Fibroblast of skin of left biceps (primary cell): ENCODE measurements at regions not wholly inside any gene's neighbourhood (a gene's known extent, or its start where the extent isn't known, plus 50 kb on each side); places are given as distances from the start of the nearest gene placed in this dataset.
"Not testable (repeated sequence)": the region's sequence is repeated elsewhere in the genome, so short reads cannot be mapped to it uniquely, and the experiment has no call there.

Source experiments
- DNase-seq, 2 experiments: peaks; one replicate each; pipeline ENCODE4 v3.0.0-alpha.2; 2013; ENCODE audit warnings: low read depth in 2 of 2

DNA sequence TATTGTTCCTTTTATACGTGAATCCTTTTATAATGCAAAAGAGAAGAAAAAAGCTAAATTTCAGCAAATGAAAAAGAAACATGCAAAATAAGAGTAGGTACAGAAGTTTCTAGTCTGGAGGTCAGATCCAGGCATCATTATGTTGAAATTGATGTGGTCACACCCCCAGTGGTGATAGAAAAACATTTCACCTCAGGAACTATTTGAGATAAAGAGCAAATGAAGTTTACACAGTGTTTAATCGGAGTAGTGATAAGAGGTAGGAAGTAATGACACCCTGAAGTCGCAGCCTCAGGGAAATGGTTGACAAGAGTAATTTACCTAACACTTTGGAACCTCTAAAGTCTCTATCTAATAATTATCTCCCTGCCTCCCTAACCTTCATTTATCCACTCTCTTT is 536.0 kb upstream of the STEAP1 start:
- no peak for DNase-seq

- DNase-seq = no peak
Observed at GRCh38 chr7:89621925-89622641, 532.2 kb upstream of the STEAP1 start.

- DNase-seq = peak in 1 of 2 experiments; percentile 5
Observed at GRCh38 chr7:89623018-89623672, 531.1 kb upstream of the STEAP1 start.

DNA sequence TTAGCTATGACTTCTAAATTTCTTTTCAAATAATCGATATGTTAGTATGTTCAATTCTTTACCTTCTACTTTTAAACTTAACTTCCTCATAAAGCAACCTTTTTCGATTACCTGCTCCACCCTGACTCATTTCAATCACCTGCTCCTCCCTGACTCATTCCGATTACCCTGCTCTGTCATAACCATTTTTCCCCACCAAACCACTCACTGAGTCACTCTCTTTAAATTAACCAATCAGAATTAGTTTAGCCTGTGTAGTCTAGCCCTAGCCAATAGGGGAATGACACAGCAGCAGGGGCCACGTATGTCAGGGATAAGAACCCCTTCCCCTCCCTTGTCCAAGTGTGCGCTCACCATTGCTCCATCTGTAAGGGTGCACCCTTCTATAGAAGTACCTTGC is 530.1 kb upstream of the STEAP1 start:
- DNase-seq = not testable (repeated sequence)

- DNase-seq = no peak
Observed at GRCh38 chr7:89648509-89648908, 505.8 kb upstream of the STEAP1 start.

- DNase-seq = no peak
Observed at GRCh38 chr7:89655946-89656345, 498.3 kb upstream of the STEAP1 start.

DNA sequence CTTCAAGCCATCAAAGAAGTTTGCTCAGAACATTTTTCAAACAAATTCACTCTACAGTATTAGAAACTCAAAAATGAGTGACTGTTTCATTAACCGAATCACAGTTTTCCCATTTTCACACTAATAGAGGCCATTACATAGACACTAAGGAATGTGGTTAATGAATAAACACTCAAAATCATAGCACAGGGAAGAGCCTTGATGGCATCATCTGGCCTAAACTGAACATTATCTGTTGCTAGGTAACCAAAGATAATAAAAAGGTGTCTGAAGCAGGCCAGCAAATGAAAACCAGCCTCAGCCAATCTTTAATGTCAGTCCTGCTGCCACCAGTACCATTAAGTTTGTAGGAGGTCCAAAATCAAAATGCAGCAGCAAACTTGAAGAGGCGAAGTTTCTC is 492.4 kb upstream of the STEAP1 start:
- DNase-seq = no peak

DNA sequence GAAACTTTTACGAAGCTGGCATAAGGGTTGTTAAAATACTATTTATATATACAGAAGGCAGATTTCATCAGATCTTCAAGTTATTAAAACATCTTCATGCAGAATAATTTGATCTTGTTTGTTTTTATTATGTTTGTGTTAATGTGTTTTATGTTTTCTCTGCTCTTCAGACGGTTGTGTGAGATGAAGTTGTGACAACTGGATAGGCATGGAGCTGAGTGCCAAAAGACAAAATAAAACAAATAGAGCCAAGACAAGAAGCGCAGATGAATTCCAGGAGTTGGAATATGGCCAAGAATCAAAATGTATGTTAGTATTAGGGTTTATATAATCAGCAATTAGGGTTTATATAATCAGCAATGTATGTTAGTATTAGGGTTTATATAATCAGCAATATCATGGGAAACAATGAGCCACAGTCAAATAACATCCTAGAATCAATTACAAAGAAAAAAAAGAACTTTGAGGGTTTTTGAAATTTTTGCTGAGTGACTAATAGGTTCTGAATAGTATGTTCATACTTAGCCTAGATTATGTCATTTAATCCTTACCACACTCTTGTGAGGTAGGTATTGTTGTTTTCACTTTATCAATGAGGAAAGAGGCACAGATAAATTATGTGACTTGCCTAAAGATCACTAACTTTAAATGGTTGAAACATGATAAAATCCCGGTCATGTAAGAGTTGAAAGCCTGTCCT is 488.0 kb upstream of the STEAP1 start:
- no peak for DNase-seq

DNA sequence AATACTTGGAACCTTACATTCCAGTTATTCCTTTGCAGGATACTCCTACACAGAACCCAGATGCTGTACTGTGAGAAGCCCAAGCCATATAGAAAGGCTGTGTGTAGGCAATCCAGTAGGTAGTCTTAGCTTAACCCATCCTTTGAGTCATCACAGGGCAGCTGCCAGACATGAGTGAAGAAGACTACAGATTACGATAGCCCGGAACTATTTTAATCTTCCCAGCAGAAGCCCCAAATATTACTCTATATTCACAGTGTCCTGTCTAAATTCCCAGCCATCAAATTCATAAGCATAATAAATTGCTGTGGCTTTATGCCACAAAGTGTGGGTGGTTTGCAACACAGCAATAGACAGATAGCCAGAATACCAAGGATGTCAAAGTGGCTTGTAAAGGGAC is 474.1 kb upstream of the STEAP1 start:
- DNase-seq = no peak

- no peak for DNase-seq
Observed at GRCh38 chr7:89681448-89681847, 472.8 kb upstream of the STEAP1 start.

DNA sequence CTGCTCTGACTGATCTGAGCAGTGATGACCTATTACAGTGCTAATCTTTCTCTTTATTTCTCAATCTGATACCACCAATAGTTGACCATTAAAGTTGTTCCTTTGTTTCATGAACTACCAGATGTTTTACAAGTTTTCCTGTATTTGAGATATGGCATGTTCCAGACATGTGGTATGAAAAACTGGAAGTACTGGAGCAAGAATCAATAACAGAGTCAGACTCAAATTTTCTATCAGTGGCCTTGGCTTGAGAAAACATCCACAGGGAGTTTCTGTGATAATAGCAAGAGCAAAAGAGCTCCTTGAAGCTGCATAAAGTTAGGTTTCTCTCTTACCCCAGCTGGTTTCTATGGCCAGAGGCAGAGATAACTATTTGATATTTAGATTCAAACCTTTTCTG is 469.0 kb upstream of the STEAP1 start:
- DNase-seq = no peak

- no peak for DNase-seq
Observed at GRCh38 chr7:89687211-89687610, 467.1 kb upstream of the STEAP1 start.

GRCh38 chr7:89695241-89695640 is 459.0 kb upstream of the STEAP1 start:
- DNase-seq = no peak

DNA sequence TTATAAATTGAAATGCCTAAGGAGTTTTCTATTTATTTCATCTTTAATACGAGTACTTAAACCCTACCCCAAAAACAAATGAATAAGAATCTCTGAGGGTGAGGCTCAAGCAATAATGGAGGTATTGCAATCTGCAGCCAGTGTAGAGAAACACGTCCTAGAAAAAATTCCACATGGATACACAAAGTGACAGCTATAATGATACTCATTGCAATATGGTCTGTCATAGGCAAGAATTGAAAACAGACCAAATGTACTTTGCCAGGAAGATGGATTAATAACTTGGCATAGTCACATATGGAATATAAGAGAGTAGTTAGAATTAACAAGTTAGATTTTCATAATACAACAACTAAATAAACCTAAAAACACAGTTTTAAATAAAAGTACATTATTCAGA is 440.1 kb upstream of the STEAP1 start:
- DNase-seq = no peak

GRCh38 chr7:89718941-89719340 is 435.3 kb upstream of the STEAP1 start:
- DNase-seq = not testable (repeated sequence)

GRCh38 chr7:89728481-89728880 is 425.8 kb upstream of the STEAP1 start:
- no peak for DNase-seq

DNA sequence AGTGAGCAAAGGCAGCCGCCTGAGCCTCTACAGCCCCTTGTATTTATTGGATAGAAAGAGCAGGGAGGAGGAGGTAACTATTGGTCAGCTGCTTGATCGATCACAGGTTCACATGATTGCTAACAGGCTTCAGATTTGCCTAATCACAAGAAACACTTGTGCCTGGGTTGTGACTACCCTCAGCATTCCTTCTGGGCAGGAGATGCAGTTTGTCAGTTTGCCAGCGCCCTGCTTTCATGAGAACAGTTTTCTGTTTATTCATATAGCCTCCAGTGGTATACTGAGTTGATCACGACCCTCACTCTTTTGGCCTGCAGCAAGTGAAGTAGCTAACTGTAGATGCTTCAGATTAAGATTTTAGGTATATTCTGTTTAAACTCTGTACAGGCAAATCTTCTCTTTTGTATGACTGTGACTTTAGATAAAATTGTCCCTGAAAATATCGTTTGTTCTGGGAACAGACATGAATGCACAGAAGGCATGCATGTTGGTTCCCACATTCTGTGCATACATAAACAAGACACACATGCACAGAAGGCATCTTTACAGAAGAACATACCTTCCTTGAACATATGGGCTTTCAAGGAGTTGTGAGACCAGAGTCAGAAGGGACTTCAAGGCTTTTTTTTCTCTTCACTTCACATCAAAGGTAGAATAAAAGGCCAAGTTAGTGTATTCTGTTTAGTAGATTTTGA is 422.4 kb upstream of the STEAP1 start:
- DNase-seq = no peak

DNA sequence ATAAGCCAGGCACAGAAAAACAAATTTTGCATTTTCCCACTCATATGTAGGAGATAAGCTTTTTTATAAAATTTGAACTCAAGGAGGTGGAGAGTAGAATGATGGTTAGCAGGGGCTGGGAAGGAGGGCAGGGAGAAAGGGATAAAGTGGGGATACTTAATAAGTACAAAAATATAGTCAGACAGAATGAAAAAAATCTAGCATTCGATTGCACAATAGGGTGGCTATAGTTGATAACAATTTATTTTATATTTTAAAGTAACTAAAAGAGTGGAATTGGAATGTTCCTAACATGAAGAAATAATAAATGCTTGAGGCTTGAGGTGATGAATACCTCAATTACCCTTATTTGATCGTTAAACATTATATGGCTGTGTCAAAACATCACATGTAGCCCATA is 415.7 kb upstream of the STEAP1 start:
- DNase-seq = no peak

DNA sequence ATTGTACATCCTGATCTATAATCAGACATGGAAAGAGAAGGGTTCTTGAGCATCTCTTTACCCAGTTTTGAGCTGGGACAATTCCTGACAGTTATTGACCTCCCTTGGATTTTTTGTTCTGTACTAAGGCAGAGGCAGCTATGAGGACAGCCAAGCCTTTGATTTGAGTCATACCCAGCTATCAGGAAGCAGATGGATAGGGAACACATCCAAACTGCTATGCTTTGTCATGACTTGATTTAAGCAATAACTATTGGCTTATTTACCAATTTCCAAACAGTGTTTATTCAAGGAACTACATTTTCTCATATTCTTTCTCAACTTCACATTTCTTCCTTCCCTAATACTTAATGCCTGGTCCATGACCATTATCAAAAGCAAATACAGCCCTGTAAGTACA is 396.4 kb upstream of the STEAP1 start:
- DNase-seq = no peak

- DNase-seq = no peak
Observed at GRCh38 chr7:89760690-89761089, 393.6 kb upstream of the STEAP1 start.

- DNase-seq = no peak
Observed at GRCh38 chr7:89761173-89761572, 393.1 kb upstream of the STEAP1 start.

DNA sequence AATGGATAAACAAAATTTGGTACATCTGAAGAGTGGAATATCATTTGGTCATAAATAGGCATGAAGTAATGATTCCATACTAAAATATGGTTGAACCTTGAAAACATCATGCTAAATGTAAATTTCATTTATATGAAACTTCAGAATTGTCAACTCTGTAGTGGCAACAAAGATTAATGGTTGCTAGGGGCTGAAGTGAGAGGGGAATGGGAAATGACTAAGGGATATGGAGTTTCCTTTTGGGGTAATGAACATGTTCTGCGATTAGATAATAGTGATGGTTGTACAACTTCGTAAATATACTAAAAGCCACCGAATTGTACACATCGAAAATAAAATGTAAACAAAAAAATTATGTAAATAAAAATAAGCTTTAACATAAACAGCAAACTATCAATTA is 384.1 kb upstream of the STEAP1 start:
- DNase-seq = no peak
